ENCODE measurements at regions not wholly inside any gene's neighbourhood (a gene's known extent, or its start where the extent isn't known, plus 50 kb on each side); places are given as distances from the start of the nearest gene placed in this dataset.

DNA sequence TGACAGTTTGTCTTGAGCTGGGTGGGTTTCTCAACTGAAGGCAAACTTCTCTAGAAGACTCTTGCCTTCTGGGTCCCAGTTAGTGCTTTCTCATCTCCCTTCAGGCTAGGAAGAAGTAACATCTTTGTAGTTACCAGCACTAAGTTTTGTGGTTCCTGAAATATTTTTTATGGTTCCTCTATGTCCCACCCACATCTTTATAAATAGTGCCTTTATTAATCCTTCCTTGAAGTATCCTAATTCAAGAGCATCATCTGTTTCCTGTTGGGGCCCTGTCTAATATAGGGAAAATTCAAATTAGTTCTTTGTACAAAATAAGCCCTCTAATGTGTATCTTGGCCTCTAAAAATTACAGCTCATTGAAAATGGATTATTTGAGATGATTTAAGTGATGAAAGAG, 147.4 kb upstream of the MAOA start:
- no peak overlapping the region for H3K4me3 ChIP-seq (replicated peaks in 1 of 2; ENCODE audit: low read depth in 2 of 2, low read length in 2 of 2)
- no peak for DNase-seq (ENCODE audit: low read depth in 2 of 2)
- TF ChIP-seq, protein P1, sequence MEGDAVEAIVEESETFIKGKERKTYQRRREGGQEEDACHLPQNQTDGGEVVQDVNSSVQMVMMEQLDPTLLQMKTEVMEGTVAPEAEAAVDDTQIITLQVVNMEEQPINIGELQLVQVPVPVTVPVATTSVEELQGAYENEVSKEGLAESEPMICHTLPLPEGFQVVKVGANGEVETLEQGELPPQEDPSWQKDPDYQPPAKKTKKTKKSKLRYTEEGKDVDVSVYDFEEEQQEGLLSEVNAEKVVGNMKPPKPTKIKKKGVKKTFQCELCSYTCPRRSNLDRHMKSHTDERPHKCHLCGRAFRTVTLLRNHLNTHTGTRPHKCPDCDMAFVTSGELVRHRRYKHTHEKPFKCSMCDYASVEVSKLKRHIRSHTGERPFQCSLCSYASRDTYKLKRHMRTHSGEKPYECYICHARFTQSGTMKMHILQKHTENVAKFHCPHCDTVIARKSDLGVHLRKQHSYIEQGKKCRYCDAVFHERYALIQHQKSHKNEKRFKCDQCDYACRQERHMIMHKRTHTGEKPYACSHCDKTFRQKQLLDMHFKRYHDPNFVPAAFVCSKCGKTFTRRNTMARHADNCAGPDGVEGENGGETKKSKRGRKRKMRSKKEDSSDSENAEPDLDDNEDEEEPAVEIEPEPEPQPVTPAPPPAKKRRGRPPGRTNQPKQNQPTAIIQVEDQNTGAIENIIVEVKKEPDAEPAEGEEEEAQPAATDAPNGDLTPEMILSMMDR (IDR thresholded peaks at IDR 0.05; ENCODE audit: low read depth, low read length), result no peak

GRCh38 chrX:43510209-43510608, 145.9 kb upstream of the MAOA start:
- H3K4me3 ChIP-seq (replicated peaks in 1 of 2; ENCODE audit: low read depth in 2 of 2, low read length in 2 of 2), result no peak overlapping the region
- DNase-seq (ENCODE audit: low read depth in 2 of 2), result no peak
- TF ChIP-seq, protein P1 (IDR thresholded peaks at IDR 0.05; ENCODE audit: low read depth, low read length), result no peak

GRCh38 chrX:43513085-43513484, 143.0 kb upstream of the MAOA start:
- H3K4me3 ChIP-seq (replicated peaks in 1 of 2; ENCODE audit: low read depth in 2 of 2, low read length in 2 of 2), result no peak overlapping the region
- TF ChIP-seq, protein P1 (IDR thresholded peaks at IDR 0.05; ENCODE audit: low read depth, low read length), result no peak
- DNase-seq (ENCODE audit: low read depth in 2 of 2), result no peak

GRCh38 chrX:43514820-43515219, 141.3 kb upstream of the MAOA start:
- no peak overlapping the region for H3K4me3 ChIP-seq (replicated peaks in 1 of 2; ENCODE audit: low read depth in 2 of 2, low read length in 2 of 2)
- TF ChIP-seq, protein P1 (IDR thresholded peaks at IDR 0.05; ENCODE audit: low read depth, low read length), result no peak
- no peak for DNase-seq (ENCODE audit: low read depth in 2 of 2)

DNA sequence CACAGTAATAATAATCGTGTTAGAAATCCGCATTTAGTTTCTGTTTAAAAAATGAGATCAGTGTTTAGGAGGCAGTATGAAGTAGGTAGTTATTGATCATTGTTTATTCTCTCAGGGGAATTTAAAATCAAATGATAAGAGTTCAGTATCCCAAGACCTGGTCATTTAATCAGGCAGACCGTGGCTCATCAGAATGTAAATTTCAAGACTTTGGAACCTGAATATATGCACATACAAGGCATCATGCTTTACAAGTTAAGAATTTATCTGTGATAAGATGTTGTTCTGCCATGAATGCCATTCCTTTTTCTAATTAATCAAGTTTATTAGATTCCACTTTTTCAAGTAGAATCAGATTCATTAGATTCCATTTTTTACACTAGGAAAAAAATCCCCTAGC, 133.5 kb upstream of the MAOA start:
- no peak overlapping the region for H3K4me3 ChIP-seq (replicated peaks in 1 of 2; ENCODE audit: low read depth in 2 of 2, low read length in 2 of 2)
- TF ChIP-seq, protein P1 (IDR thresholded peaks at IDR 0.05; ENCODE audit: low read depth, low read length), result no peak
- no peak for DNase-seq (ENCODE audit: low read depth in 2 of 2)

- TF ChIP-seq, protein P1 (IDR thresholded peaks at IDR 0.05; ENCODE audit: low read depth, low read length), result no peak
- no peak for DNase-seq (ENCODE audit: low read depth in 2 of 2)
- H3K4me3 ChIP-seq (replicated peaks in 1 of 2; ENCODE audit: low read depth in 2 of 2, low read length in 2 of 2), result no peak overlapping the region
Observed at GRCh38 chrX:43525901-43526610, 130.0 kb upstream of the MAOA start.

DNA sequence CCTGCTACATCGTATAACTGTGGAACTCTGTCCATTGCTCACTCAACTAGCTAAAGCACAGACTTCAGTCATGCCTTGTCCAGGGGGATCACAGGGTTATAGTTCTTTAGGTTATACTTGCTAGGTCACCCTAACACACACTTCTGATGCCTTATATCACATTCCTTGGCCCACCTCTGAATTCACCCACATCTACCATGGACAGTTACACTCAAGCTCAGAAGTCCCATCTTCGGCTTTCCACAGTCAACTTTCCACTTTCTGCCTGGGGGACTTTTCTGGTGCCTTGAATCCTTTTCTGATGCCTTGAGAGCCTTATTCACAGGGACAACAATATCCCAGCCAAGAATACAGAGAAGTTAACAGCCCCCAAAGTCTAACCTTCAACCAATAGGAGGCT, 129.2 kb upstream of the MAOA start:
- H3K4me3 ChIP-seq (replicated peaks in 1 of 2; ENCODE audit: low read depth in 2 of 2, low read length in 2 of 2), result no peak overlapping the region
- TF ChIP-seq, protein P1 (IDR thresholded peaks at IDR 0.05; ENCODE audit: low read depth, low read length), result no peak

More for the DNA sequence above, 129.2 kb upstream of the MAOA start:
- no peak for DNase-seq (ENCODE audit: low read depth in 2 of 2)

All from cardiac fibroblast (primary cell).